ENCODE measurements at regions not wholly inside any gene's neighbourhood (a gene's known extent, or its start where the extent isn't known, plus 50 kb on each side); places are given as distances from the start of the nearest gene placed in this dataset.

GRCh38 chr21:23837564-23837963 lies 1769.7 kb downstream of the MRPL39 start:
- TF ChIP-seq MAX (IDR thresholded peaks at IDR 0.05) (no peak), REST (IDR thresholded peaks at IDR 0.05; ENCODE audit: low read depth) (no peak)
- TF ChIP-seq, protein P1, sequence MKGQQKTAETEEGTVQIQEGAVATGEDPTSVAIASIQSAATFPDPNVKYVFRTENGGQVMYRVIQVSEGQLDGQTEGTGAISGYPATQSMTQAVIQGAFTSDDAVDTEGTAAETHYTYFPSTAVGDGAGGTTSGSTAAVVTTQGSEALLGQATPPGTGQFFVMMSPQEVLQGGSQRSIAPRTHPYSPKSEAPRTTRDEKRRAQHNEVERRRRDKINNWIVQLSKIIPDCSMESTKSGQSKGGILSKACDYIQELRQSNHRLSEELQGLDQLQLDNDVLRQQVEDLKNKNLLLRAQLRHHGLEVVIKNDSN (IDR thresholded peaks at IDR 0.05), result no peak
